Parathyroid adenoma (tissue), 2 donors: ENCODE measurements at regions not wholly inside any gene's neighbourhood (a gene's known extent, or its start where the extent isn't known, plus 50 kb on each side); places are given as distances from the start of the nearest gene placed in this dataset.

ENCODE experiments used
- H2AFZ ChIP-seq: fragments of 300-600 bp; sonication (generic); one replicate; pipeline ENCODE4 v1.7.0; 2017; ENCODE audit warnings: antibody characterized with exemption, mild to moderate bottlenecking
- H3K27ac ChIP-seq: fragments of 300-600 bp; sonication (generic); one replicate; pipeline ENCODE4 v1.7.0; 2017
- H3K27me3 ChIP-seq: fragments of 300-600 bp; sonication (generic); one replicate; pipeline ENCODE4 v1.7.0; 2017; ENCODE audit warnings: low read length; ENCODE audit not compliant: control insufficient read depth, insufficient read depth
- H3K36me3 ChIP-seq: fragments of 300-600 bp; sonication (generic); one replicate; pipeline ENCODE4 v1.7.0; 2017; ENCODE audit warnings: low read length; ENCODE audit not compliant: control insufficient read depth, insufficient read depth
- H3K4me1 ChIP-seq: fragments of 300-600 bp; sonication (generic); one replicate; pipeline ENCODE4 v1.7.0; 2017; ENCODE audit warnings: control low read depth
- H3K4me2 ChIP-seq: fragments of 300-600 bp; sonication (generic); one replicate; pipeline ENCODE4 v1.7.0; 2017; ENCODE audit warnings: low read length
- H3K4me3 ChIP-seq: fragments of 300-600 bp; sonication (generic); one replicate; pipeline ENCODE4 v1.7.0; 2017; ENCODE audit warnings: low read depth, low read length
- H3K79me2 ChIP-seq: fragments of 300-600 bp; sonication (generic); one replicate; pipeline ENCODE4 v1.7.0; 2017; ENCODE audit warnings: control low read depth
- H3K9ac ChIP-seq: fragments of 300-600 bp; sonication (generic); one replicate; pipeline ENCODE4 v1.7.0; 2017; ENCODE audit warnings: mild to moderate bottlenecking
- H3K9me3 ChIP-seq: fragments of 300-600 bp; sonication (generic); one replicate; pipeline ENCODE4 v1.7.0; 2017; ENCODE audit warnings: low read length; ENCODE audit not compliant: control insufficient read depth
- TF ChIP-seq, protein P1 (sequence below): fragments of 300-600 bp; sonication (generic); IDR thresholded peaks from one replicate; pipeline ENCODE4 v1.7.0; 2017; ENCODE audit warnings: antibody characterized with exemption, mild to moderate bottlenecking
- donor health status: primary hyperparathyroidism.

DNA sequence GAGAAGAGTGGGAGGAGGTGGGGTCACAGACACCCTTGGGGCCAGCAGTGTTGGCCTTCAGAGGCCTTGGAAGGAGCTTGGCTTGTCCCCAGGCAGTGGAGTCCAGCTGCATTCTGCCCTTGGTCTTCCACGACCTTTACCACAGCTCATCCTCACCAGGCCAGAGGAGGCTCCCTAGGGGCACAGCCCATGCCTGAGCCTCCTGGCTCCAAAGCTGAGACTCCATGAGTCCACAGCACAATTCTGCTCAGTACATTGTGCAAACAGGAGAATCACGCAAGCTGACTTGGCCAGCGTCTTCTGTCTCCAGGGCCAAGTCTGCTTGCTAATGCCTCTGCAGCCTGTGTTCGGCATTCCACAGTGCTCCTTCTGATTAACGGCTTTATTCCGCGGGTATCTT, 337.2 kb downstream of the SMOC2 start:
- H3K9me3 ChIP-seq: no peaks in the 10 kb centered on the region
- no peak overlapping the region for H3K27ac ChIP-seq
- H3K9ac ChIP-seq: no peak overlapping the region
- H2AFZ ChIP-seq: no peak overlapping the region
- TF ChIP-seq, protein P1, sequence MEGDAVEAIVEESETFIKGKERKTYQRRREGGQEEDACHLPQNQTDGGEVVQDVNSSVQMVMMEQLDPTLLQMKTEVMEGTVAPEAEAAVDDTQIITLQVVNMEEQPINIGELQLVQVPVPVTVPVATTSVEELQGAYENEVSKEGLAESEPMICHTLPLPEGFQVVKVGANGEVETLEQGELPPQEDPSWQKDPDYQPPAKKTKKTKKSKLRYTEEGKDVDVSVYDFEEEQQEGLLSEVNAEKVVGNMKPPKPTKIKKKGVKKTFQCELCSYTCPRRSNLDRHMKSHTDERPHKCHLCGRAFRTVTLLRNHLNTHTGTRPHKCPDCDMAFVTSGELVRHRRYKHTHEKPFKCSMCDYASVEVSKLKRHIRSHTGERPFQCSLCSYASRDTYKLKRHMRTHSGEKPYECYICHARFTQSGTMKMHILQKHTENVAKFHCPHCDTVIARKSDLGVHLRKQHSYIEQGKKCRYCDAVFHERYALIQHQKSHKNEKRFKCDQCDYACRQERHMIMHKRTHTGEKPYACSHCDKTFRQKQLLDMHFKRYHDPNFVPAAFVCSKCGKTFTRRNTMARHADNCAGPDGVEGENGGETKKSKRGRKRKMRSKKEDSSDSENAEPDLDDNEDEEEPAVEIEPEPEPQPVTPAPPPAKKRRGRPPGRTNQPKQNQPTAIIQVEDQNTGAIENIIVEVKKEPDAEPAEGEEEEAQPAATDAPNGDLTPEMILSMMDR: no peak
- H3K4me2 ChIP-seq: no peak overlapping the region
- H3K4me3 ChIP-seq: no peak overlapping the region
- no peaks in the 10 kb centered on the region for H3K36me3 ChIP-seq
- H3K79me2 ChIP-seq: no peaks in the 10 kb centered on the region
- no peaks in the 10 kb centered on the region for H3K4me1 ChIP-seq
- H3K27me3 ChIP-seq: no peaks in the 10 kb centered on the region

DNA sequence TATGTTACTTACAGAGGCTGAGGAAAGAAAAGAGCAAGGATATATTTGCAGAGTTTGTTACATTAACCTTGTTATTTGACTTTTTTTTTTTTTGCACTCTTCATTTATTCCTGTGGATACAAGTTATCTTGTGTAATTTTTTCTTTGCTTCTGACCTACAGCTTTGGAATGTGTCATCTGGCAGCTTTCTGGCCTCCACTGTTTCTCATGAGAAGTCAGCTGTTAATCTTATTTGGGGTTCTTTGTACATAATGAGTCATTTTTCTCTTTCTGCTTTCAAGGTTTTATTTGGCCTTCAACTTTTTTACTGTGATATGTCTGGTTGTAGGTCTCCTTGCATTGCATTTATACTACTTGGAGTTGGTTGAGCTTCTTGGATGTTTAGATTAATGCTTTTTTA, 333.4 kb downstream of the SMOC2 start:
- Histone ChIP-seq H3K4me3 (no peak overlapping the region), H3K27ac (no peak overlapping the region), H3K9me3 (no peaks in the 10 kb centered on the region), H3K36me3 (no peaks in the 10 kb centered on the region), H3K79me2 (no peaks in the 10 kb centered on the region), H3K4me2 (no peak overlapping the region), H3K27me3 (no peaks in the 10 kb centered on the region), H3K4me1 (no peaks in the 10 kb centered on the region), H3K9ac (no peak overlapping the region), H2AFZ (no peak overlapping the region)
- TF ChIP-seq, protein P1: no peak

DNA sequence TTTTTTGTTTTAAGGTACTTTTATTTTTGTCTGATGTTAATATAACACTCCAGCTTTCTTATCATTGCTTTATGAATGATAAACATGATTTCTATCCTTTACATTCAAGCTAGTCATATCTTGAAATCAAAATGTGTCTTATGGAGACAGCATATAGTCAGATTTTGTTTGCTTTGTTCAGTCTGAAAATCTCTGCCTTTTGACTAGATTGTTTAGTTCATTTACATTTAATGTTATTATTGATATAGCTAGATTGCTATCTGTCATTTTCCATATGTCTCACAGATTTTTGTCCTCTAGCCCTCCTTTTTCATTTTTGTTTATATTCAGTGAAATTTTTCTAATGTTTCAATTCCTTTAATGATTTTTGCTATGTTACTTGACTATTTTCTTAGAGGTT, 332.8 kb downstream of the SMOC2 start:
- Histone ChIP-seq H3K9ac (no peak overlapping the region), H3K27ac (no peak overlapping the region), H3K4me3 (no peak overlapping the region), H3K36me3 (no peaks in the 10 kb centered on the region), H3K4me1 (no peaks in the 10 kb centered on the region), H3K79me2 (no peaks in the 10 kb centered on the region), H3K27me3 (no peaks in the 10 kb centered on the region), H3K4me2 (no peak overlapping the region), H2AFZ (no peak overlapping the region), H3K9me3 (no peaks in the 10 kb centered on the region)
- TF ChIP-seq, protein P1: no peak

DNA sequence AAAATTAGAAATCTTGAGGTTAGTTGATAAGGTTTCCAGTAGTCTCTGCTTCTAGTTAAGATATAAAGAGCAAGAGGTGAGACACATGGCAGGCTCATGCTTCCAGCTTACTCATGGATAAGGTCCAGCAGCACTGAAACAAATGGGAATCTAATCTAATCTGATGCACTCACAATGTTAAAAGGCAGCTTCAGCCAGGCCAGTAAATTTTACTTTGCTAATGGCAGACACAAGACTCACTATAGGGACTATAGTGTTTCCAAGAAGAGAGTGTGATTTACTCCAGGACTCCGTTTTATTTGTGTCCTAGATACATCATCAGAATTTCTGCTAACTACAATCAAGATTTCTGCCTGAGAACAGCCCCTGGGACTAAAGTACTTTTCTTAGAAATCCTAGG, 324.8 kb downstream of the SMOC2 start:
- H3K27me3 ChIP-seq: no peaks in the 10 kb centered on the region
- H3K27ac ChIP-seq: no peak overlapping the region
- H3K4me3 ChIP-seq: no peak overlapping the region
- no peaks in the 10 kb centered on the region for H3K36me3 ChIP-seq
- H3K4me2 ChIP-seq: no peak overlapping the region
- no peaks in the 10 kb centered on the region for H3K9me3 ChIP-seq
- no peak overlapping the region for H2AFZ ChIP-seq
- no peaks in the 10 kb centered on the region for H3K4me1 ChIP-seq
- TF ChIP-seq, protein P1: no peak
- H3K9ac ChIP-seq: no peak overlapping the region
- H3K79me2 ChIP-seq: no peaks in the 10 kb centered on the region

DNA sequence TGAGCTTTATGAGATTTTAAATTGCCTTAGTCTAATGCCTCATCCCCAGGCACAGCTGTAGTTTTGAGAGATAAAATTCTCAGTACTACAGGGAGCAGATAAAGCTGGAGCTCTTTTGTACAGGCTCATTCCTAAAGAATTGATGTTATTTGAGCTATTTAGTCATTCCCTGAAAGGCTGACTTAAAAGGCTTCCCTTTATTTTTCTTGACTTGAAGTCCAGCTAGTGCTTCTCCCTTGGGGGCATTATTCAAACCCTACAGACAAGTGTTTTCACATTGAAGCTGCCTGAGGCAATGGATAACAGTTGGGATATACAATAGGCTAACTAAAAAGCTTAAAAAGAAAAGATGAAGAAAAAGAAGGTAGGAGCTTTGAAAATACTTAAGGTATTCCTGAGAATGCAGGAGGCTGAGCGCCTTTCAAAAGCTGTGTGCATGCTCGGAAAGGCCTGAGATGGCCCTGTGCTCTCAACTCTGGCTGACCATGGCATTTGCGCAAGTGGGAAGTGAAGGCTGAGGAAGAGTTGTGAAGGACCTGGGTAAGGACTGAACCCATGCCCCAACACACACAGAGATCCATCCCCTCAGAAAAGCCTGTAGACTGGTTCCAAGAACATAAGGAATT, 315.1 kb downstream of the SMOC2 start:
- TF ChIP-seq, protein P1: no peak
- Histone ChIP-seq H3K27ac (no peak overlapping the region), H3K4me2 (no peak overlapping the region), H3K27me3 (no peaks in the 10 kb centered on the region), H3K9ac (no peak overlapping the region), H3K79me2 (no peaks in the 10 kb centered on the region), H3K4me1 (no peaks in the 10 kb centered on the region), H3K9me3 (no peaks in the 10 kb centered on the region), H3K4me3 (no peak overlapping the region), H3K36me3 (no peaks in the 10 kb centered on the region), H2AFZ (no peak overlapping the region)
